ENCODE measurements at regions not wholly inside any gene's neighbourhood (a gene's known extent, or its start where the extent isn't known, plus 50 kb on each side); places are given as distances from the start of the nearest gene placed in this dataset.
"Not testable (repeated sequence)": the region's sequence is repeated elsewhere in the genome, so short reads cannot be mapped to it uniquely, and the experiment has no call there.

DNA sequence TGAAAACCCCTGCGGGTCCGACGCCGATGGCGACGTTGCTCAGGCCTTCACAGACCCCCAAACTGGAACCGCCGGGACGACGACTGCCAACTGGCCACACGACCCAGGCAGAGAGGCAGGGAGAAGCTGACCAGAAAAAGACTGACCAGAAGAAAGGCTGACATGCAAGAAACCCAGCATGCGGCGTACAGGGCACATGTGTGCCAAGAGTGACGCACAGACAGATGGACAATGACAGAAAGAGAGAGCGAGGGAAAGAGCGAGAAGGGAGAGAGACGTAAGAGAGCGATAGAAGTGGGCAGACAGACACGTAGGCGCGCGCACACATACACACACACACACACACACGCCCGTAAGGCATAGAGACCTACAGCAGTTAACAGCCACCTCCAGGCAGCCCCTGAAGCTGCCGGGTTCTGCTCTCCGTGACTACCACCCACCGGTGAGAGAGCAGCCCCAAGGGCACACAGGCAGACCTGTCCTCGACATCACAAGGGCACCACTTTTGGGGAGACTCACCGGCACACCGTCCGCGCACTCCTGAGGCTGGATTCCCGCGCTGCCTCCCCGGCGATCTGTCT is 67.2 kb upstream of the ZNF527 start:
- no peak for DNase-seq

DNA sequence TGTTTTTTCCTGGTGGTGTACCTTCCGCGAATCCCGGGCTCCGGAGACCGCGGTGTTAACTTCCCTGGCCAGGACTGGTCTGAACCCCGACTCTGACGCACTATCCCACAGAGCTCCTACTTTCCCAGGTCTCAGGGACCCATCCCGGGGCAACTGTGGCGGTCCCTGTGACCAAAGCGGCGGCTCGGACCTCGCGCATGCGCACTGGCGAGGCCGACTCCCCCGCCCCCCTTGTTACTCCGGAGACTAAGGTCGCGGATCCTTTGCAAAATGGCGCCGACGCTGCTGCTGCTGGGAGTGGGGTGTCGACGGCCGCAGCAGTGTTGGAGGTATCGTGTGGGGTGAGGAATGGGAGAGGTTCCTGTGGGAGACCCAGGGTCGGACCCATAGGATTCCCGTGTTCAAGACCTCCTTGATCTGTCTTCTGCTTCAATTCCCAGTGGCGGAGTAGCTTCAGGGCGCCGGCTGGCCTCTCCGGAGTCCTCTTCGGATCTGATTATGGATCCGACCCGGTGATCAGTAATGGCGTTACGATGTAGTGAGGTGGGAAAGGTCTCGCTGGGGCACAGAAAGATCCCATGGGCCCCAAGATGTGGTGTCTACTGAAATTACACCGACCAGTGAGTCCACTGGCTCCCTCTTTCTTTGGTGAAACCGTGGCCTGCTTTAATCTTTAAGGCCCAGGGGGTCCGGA is 66.6 kb upstream of the ZNF527 start:
- peak; percentile 21 for DNase-seq

DNA sequence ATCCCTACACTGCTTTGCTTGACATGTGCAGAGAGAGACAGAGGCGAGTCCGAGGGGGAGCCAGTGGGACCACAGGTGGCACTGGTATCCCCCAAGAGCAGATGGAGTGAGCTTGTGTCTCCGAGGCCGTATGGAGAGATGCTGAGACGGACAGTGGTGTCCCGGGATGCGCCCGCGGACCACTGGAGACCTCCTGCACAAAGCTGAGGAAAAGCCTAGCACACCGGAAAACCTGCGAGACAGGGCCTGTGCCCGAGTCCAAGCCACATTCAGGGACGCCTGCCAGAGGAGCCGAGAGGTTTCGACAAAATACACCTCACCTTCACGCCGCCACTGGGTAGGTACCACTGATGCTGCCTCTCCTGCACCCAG is 66.0 kb upstream of the ZNF527 start:
- DNase-seq, result no peak

DNA sequence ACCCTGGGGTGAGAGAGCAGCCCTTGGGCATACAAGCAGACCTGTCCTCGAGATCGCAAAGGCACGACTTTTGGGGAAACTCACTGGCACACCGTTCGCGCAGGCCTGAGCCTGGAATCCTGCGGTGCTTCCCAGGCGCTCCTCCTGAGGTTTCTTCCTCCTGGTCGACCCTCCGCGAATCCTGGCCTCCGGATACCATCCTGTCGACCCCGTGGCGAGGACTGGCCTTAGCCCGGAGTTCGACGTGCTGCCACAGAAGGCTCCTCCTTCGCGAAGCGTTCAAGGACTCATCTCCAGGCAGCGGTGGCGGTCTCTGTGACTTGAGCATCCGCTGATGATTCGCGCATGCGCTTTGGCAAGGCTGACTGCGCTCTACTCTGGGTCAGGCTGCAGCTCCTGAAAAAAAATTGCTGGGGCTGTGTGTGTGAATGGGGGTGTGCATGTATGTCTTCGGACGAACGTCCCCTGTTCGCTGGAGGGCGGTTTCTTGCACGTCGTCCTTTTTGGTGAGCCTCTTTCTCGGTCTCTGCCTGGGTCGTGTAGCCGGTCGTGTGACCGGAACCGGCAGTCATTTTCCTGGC is 64.4 kb upstream of the ZNF527 start:
- DNase-seq, result no peak

DNA sequence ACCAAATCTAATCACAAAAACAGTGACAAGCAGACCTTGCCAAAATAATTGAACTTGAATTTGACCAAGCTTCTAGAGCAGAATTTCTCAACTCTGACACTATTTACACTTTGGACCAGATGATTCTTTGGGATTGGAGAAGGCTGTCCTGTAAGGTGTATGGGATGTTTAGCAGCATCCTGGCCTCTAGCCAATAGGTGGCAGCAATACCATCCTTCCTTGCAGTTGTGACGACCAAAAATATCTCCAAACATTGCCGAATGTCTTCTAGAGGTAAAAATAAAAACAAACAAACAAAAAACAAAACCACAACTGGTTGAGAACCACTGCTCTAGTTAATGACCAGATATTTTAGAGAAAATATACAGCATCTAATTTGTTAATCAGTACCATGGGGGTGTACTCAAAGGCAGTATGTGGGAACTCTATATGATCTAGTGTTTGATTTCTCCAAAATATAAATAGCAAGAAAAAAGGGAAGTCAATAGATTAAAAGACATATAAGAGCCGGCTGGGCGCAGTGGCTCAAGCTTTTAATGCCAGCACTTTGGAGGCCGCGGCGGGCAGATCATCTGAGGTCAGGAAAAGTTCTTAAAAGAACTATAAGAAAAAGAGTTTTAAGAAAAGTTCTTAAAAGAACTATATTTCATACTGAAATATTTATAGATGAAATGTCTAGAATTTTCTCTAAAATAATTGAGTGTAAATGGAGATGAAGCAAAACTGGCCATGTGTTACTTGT is 60.9 kb upstream of the ZNF527 start:
- DNase-seq, result peak; percentile 41

DNA sequence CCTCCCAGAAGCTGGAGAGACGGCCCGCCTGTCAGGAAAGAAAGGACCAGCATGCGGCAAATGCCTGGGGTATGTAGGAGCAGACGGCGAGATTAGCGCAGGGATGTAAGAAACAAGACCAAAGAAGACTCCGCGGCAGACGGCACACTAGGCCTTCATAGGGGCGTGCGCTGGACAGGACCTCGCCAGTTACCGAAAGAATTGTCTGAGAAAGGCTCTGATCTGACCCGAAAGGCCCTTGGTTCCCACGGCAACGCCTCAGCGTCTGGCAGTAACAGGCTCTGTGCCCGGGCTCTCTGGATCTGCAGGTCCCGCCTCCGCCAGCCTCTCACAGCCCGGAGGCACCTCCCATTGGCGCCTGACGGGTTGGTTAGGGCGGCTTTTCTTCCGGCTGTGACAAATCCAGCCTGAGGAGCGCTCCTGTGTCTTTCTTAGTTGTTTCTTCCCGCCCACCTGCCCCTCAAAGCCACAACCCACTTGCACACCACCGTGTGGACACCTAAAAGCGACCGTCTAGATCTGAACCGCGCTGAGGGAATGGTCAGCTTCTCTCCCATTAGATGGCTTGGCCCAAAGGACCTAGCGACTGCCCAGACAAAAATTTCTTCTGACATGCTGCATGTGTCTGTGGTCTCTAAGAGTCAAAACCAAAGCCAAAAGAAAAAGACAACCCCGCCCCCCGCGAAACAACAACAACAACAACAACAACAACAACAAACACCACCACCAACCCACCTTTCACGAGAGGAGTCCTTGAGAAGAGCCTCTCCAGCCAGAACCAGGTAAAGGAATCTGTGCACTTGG is 58.2 kb upstream of the ZNF527 start:
- peak; percentile 58 for DNase-seq

DNA sequence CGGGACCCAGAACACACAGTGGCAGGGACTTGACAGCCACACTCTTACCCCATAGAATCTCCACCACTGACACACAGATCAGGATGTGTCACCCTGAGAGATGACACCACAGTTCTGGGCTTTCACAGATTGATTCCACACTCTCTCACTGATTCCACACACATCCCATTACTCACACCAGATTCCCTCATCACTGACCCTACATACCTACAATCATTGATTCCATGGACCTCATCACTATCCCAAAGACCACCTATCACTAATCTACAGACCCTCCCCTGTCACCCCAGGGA is 57.6 kb upstream of the ZNF527 start:
- no peak for DNase-seq

DNA sequence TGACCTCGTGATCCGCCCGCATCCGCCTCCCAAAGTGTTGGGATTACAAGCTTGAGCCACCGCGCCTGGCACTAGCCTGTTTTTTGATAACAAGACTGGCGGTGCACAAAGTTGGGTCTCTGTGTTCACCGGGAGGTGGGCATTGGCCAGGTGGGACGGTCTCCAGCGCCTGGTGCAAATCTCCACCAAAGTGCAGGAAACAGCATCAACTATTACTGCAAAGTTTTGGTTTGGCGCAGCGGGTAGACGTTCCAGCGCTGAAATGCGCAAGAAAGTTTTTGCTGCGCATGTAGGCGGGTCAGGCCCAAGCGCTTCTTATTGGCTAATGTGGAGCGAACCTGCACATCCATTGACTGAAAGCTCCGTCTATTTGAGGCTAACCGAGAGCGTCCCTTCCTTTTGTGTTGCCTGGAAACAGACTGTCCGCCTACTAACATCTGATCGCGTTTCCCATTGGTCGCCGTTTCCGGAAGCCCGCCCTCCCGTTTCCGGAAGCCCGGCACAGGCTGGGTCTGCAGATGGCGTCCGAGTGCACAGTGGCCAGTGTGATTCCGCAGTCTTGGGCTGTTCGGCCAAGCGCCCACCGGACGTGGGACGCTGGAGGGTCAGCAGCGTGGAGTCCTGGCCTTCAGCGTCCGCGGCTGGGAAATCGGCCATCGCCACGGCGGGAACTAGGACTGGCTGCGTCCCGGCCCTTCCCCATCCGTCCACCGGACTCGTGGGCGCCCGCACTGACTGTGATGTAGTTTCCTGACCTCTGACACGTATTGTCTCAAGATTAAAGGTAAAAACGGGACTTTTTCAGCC is 53.3 kb upstream of the ZNF527 start:
- DNase-seq, result peak; percentile 91

DNA sequence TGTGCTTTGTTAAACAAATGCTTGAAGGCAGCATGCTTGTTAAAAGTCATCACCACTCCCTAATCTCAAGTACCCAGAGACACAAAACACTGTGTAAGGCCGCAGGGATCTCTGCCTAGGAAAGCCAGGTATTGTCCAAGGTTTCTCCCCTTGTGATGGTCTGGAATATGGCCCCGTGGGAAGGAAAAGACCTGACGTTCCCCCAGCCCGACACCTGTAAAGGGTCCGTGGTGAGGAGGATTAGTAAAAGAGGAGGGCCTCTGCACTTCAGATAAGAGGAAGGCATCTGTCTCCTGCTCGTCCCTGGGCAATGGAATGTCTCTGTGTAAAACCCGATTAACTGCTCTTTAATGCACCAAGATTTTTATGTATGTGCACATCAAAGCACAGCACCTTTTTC is 49.9 kb upstream of the ZNF527 start:
- not testable (repeated sequence) for DNase-seq

Data from CD4-positive, alpha-beta T cell treated with Interleukin-17A for 4 hours (primary cell).